H1 (cell line): ENCODE measurements at regions not wholly inside any gene's neighbourhood (a gene's known extent, or its start where the extent isn't known, plus 50 kb on each side); places are given as distances from the start of the nearest gene placed in this dataset.

Experiments used
- CTCF ChIA-PET: fragments of 300-600 bp; sonication (Branson Sonifier 250); formaldehyde crosslinking; loops from one replicate; lab custom pipeline; 2021; ENCODE audit not compliant: partially characterized antibody; lab: Charles Lee
- POLR2A ChIA-PET: fragments of 300-600 bp; sonication (Branson Sonifier 250); formaldehyde crosslinking; loops from one replicate; lab custom pipeline; 2021; ENCODE audit warnings: inconsistent platforms; ENCODE audit not compliant: partially characterized antibody; lab: Charles Lee
- DNase-seq, 2 experiments: peaks; one replicate each; pipeline versions ENCODE4 v3.0.0 to v3.0.0-alpha.2; 2010 to 2022; ENCODE audit warnings: low spot score in 2 of 2, low read depth in 1 of 2, mixed read lengths in 1 of 2
- FAIRE-seq: peaks from 2 replicates; lab custom pipeline; 2011; peaks lifted over from hg19 to GRCh38; lab: Jason Lieb, UNC
- H2AFZ ChIP-seq: 2 replicates; pipeline ENCODE4 v1.8.1; 2012; ENCODE audit warnings: low read length, inconsistent platforms
- H2AK5ac ChIP-seq: 2 replicates; pipeline ENCODE4 v1.6.1; 2013; ENCODE audit warnings: low read depth, low read length
- H2BK120ac ChIP-seq: replicated peaks from 2 replicates; pipeline ENCODE3; 2013; ENCODE audit warnings: low read depth, low read length, inconsistent platforms
- H2BK12ac ChIP-seq: 2 replicates; pipeline ENCODE4 v1.6.1; 2013; ENCODE audit warnings: low read depth, low read length
- H2BK15ac ChIP-seq: 2 replicates; pipeline ENCODE4 v1.6.1; 2013; ENCODE audit warnings: low read length
- H2BK20ac ChIP-seq: 2 replicates; pipeline ENCODE4 v1.6.1; 2013; ENCODE audit warnings: low read length
- H2BK5ac ChIP-seq: 2 replicates; pipeline ENCODE4 v1.6.1; 2013; ENCODE audit warnings: low read depth, low read length
- H3K14ac ChIP-seq: 2 replicates; pipeline ENCODE4 v1.6.1; 2013; ENCODE audit warnings: inconsistent platforms; ENCODE audit not compliant: insufficient read length
- H3K18ac ChIP-seq: 2 replicates; pipeline ENCODE4 v1.6.1; 2013; ENCODE audit warnings: low read length; ENCODE audit errors: extremely low read depth
- H3K23ac ChIP-seq: 2 replicates; pipeline ENCODE4 v1.6.1; 2013; ENCODE audit warnings: inconsistent platforms; ENCODE audit not compliant: insufficient read length
- H3K23me2 ChIP-seq: 2 replicates; pipeline ENCODE4 v1.6.1; 2013; ENCODE audit warnings: low read depth, low read length
- H3K27ac ChIP-seq: 2 replicates; pipeline ENCODE4 v1.6.1; 2011; ENCODE audit warnings: low read depth, low read length, inconsistent platforms
- H3K27me3 ChIP-seq, 4 experiments: replicated peaks in 1 of 4; 1 replicate in 1 of 4; 2 replicates in 3 of 4; pipeline versions ENCODE4 v1.6.1 to v1.8.1; 2011 to 2013; ENCODE audit warnings: low read length in 3 of 4, mild to moderate bottlenecking in 3 of 4, inconsistent platforms in 2 of 4, mixed read lengths in 2 of 4, moderate library complexity in 1 of 4; ENCODE audit not compliant: control insufficient read depth in 3 of 4, insufficient read depth in 3 of 4; ENCODE audit errors: extremely low read depth in 1 of 4
- H3K36me3 ChIP-seq, 4 experiments: 2 replicates each; pipeline versions ENCODE4 v1.6.1 to v1.8.1; 2011 to 2013; ENCODE audit warnings: mild to moderate bottlenecking in 4 of 4, low read length in 3 of 4, moderate library complexity in 2 of 4, control low read depth in 1 of 4, inconsistent platforms in 1 of 4; ENCODE audit not compliant: insufficient read depth in 4 of 4, control insufficient read depth in 2 of 4
- H3K4ac ChIP-seq: replicated peaks from 2 replicates; pipeline ENCODE3; 2013; ENCODE audit warnings: low read length, low read depth, mixed read lengths, inconsistent platforms; ENCODE audit not compliant: insufficient read length
- H3K4me1 ChIP-seq, 4 experiments: replicated peaks in 1 of 4; 1 replicate in 1 of 4; 2 replicates in 3 of 4; pipeline versions ENCODE4 v1.6.1 to v1.8.1; 2011 to 2013; ENCODE audit warnings: low read length in 3 of 4, inconsistent platforms in 2 of 4, mixed read lengths in 1 of 4; ENCODE audit not compliant: insufficient read depth in 4 of 4, control insufficient read depth in 3 of 4
- H3K4me2 ChIP-seq, 2 experiments: 2 replicates each; pipeline versions ENCODE4 v1.6.1 to v1.8.1; 2011 to 2013; ENCODE audit warnings: low read depth in 2 of 2, low read length in 2 of 2, control low read depth in 1 of 2, inconsistent platforms in 1 of 2, mild to moderate bottlenecking in 1 of 2; ENCODE audit not compliant: insufficient read depth in 1 of 2
- H3K4me3 ChIP-seq, 4 experiments: fragments of 200-600, 300-600 bp in 1 of 4; sonication (generic), shearing (Covaris generic), sonication (Bioruptor Twin) in 1 of 4; 2 replicates each; pipeline versions ENCODE4 v1.5.1 to v1.8.1; 2011 to 2016; ENCODE audit warnings: low read length in 4 of 4, low read depth in 3 of 4, control low read depth in 2 of 4, inconsistent platforms in 2 of 4, mild to moderate bottlenecking in 2 of 4, mixed read lengths in 1 of 4, moderate library complexity in 1 of 4; ENCODE audit not compliant: insufficient read depth in 2 of 4; ENCODE audit errors: extremely low read depth in 1 of 4
- H3K56ac ChIP-seq: replicated peaks from 2 replicates; pipeline ENCODE3; 2013; ENCODE audit warnings: low read depth, mild to moderate bottlenecking, mixed read lengths, low read length, inconsistent platforms; ENCODE audit not compliant: insufficient read length
- H3K79me1 ChIP-seq: 2 replicates; pipeline ENCODE4 v1.6.1; 2013; ENCODE audit warnings: low read depth, low read length, control low read depth
- H3K79me2 ChIP-seq, 2 experiments: 2 replicates each; pipeline versions ENCODE4 v1.6.1 to v1.8.1; 2012 to 2013; ENCODE audit warnings: low read length in 2 of 2, mild to moderate bottlenecking in 2 of 2, inconsistent platforms in 1 of 2; ENCODE audit not compliant: insufficient read depth in 2 of 2, control insufficient read depth in 1 of 2
- H3K9ac ChIP-seq, 4 experiments: replicated peaks in 1 of 4; 1 replicate in 1 of 4; 2 replicates in 3 of 4; pipeline versions ENCODE4 v1.6.1 to v1.8.1; 2011 to 2013; ENCODE audit warnings: low read depth in 3 of 4, low read length in 3 of 4, control low read depth in 2 of 4, mild to moderate bottlenecking in 2 of 4, moderate library complexity in 2 of 4, inconsistent platforms in 1 of 4; ENCODE audit errors: extremely low read depth in 1 of 4
- H3K9me3 ChIP-seq, 2 experiments: 2 replicates each; pipeline versions ENCODE4 v1.6.1 to v1.8.1; 2012 to 2013; ENCODE audit warnings: mild to moderate bottlenecking in 2 of 2, moderate library complexity in 2 of 2, control low read depth in 1 of 2, inconsistent platforms in 1 of 2, low read depth in 1 of 2, low read length in 1 of 2, mixed read lengths in 1 of 2; ENCODE audit not compliant: insufficient read depth in 2 of 2
- H4K20me1 ChIP-seq, 2 experiments: replicated peaks in 1 of 2; 2 replicates each; pipeline versions ENCODE3 to v1.8.1; 2011 to 2013; ENCODE audit warnings: inconsistent platforms in 2 of 2, low read length in 2 of 2, mild to moderate bottlenecking in 1 of 2; ENCODE audit not compliant: insufficient read depth in 2 of 2, control insufficient read depth in 1 of 2
- H4K5ac ChIP-seq: 2 replicates; pipeline ENCODE4 v1.6.1; 2013; ENCODE audit warnings: low read length, low read depth, mixed read lengths, inconsistent platforms; ENCODE audit not compliant: insufficient read length
- H4K8ac ChIP-seq: 2 replicates; pipeline ENCODE4 v1.8.0; 2013; ENCODE audit warnings: mild to moderate bottlenecking, moderate library complexity, low read length, inconsistent platforms; ENCODE audit not compliant: insufficient read depth; ENCODE audit errors: extremely low read depth
- H4K91ac ChIP-seq: replicated peaks from 2 replicates; pipeline ENCODE3; 2013; ENCODE audit warnings: low read length, mixed read lengths, inconsistent platforms; ENCODE audit not compliant: insufficient read length
- HDAC2 ChIP-seq, 2 experiments: fragments of 300-600 bp in 1 of 2; sonication (generic) in 1 of 2; IDR thresholded peaks; 2 replicates each; pipeline ENCODE4 v1.6.1; 2011 to 2012; ENCODE audit warnings: low read depth in 2 of 2, low read length in 2 of 2, mild to moderate bottlenecking in 2 of 2, moderate library complexity in 2 of 2, borderline replicate concordance in 1 of 2, inconsistent platforms in 1 of 2
- SIRT6 ChIP-seq: IDR thresholded peaks from one replicate; pipeline ENCODE4 v1.7.1; 2012; ENCODE audit warnings: low read length, inconsistent platforms
- SUZ12 ChIP-seq: fragments of 200-600 bp; sonication (generic); IDR thresholded peaks from 2 replicates; pipeline ENCODE4 v1.6.1; 2012; ENCODE audit warnings: mild to moderate bottlenecking, inconsistent platforms, low read length, moderate library complexity, mixed read lengths
- WGBS, 2 experiments: shearing (Covaris generic) in 1 of 2; methylation state at CpG; one replicate each; pipeline versions ENCODE4 v1.1.6 to v1.1.7; 2013 to 2015; ENCODE audit warnings: low lambda C conversion rate in 2 of 2, mixed read lengths in 2 of 2, inconsistent platforms in 1 of 2, low coverage in 1 of 2, missing lambda C conversion rate in 1 of 2; ENCODE audit not compliant: insufficient replicate concordance in 2 of 2, insufficient coverage in 1 of 2, insufficient read length in 1 of 2; ENCODE audit errors: extremely low coverage in 1 of 2, missing lambda C conversion rate in 1 of 2; 5-methylcytosine and 5-hydroxymethylcytosine counted together

DNA sequence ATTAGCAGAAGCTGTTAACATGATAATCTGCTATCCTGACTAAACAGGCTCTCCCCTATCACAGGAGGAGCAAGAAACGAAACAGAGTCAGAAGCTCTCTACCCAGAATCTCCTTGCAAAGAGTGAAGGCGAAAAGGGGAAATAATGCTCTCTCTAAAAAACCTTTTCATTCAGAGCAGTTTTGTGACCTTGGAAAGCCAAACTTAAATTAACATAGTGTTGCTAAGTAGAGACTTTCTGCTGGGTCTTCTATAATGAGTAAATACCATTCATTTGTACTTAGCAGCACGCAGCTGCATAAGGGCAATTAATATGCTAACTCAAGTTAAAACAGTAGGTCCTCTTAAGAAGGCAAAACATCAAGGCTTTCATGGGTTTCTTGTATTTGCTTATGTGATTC lies 101.7 kb upstream of the GPR139 start:
- Histone ChIP-seq H2AK5ac (no peak overlapping the region), H3K9ac (no peak overlapping the region), H3K56ac (no peak overlapping the region), H3K9me3 (no peaks in the 10 kb centered on the region), H2BK120ac (no peak overlapping the region), H4K20me1 (no peaks in the 10 kb centered on the region), H3K14ac (no peak overlapping the region), H3K27ac (peak overlapping the region; percentile 85), H3K4ac (no peak overlapping the region), H2AFZ (no peak overlapping the region), H3K4me1 (peaks cover 4 to 30% (median 17%) of the 10 kb centered on the region in 4 experiments), H3K18ac (no peak overlapping the region), H2BK12ac (no peak overlapping the region), H3K23ac (no peak overlapping the region), H3K4me3 (peak overlapping the region in 1 of 4 experiments; percentile 11; a peak in 1 of 8 replicates), H3K36me3 (no peaks in the 10 kb centered on the region), H4K5ac (no peak overlapping the region), H3K79me1 (no peaks in the 10 kb centered on the region), H2BK15ac (no peak overlapping the region), H4K91ac (no peak overlapping the region), H3K23me2 (no peaks in the 10 kb centered on the region), H3K27me3 (peaks cover 0 to 8% (median 0%) of the 10 kb centered on the region in 4 experiments; a peak in 1 of 7 replicates), H3K4me2 (peak overlapping the region; percentile 43 to 53; a peak in 3 of 4 replicates), H4K8ac (no peak overlapping the region), H2BK20ac (no peak overlapping the region), H3K79me2 (no peaks in the 10 kb centered on the region), H2BK5ac (no peak overlapping the region)
- WGBS, 2 experiments = 3% methylated on average over 3 of the region's 3 CpGs; no CpG with 5 or more reads in 1 of the 2 experiments
- DNase-seq (peak in 1 of 2 experiments; percentile 17), FAIRE-seq (peak; percentile 79)
- CTCF ChIA-PET = interaction anchor here (1.2 to 1.4 kb wide), 2 partner anchors 125 to 276 kb away, joined by 3 to 5 read pairs; no protein-coding TSS in a partner anchor
- POLR2A ChIA-PET = interaction anchor here (1.0 kb wide), 1 partner anchor 54 kb away, joined by 4 read pairs; no protein-coding TSS in a partner anchor
- TF ChIP-seq HDAC2 (IDR thresholded peaks at IDR 0.05; ENCODE audit: borderline replicate concordance in 1 of 2, low read depth in 2 of 2, low read length in 2 of 2) = 0 out of 4 replicates have a peak, but pooled peaks of 1 of the 2 experiments have one; percentile 18
- no peak for TF ChIP-seq SIRT6
- no peak for TF ChIP-seq SUZ12
